ENCODE measurements at regions not wholly inside any gene's neighbourhood (a gene's known extent, or its start where the extent isn't known, plus 50 kb on each side); places are given as distances from the start of the nearest gene placed in this dataset.

- H3K9me3 ChIP-seq (replicated peaks in 1 of 2; ENCODE audit: control insufficient read depth in 2 of 2, insufficient read depth in 1 of 2, low read depth in 1 of 2, low read length in 2 of 2) = no peaks in the 10 kb centered on the region
- WGBS, 2 donors (ENCODE audit: extremely low coverage in 2 of 2, insufficient read length in 2 of 2, insufficient replicate concordance in 1 of 2) = no CpG with 5 or more reads among the region's 4 CpGs
- H3K14ac ChIP-seq (ENCODE audit: low read length) = no peak overlapping the region
Observed at GRCh38 chr14:97544571-97544970, 747.4 kb downstream of the VRK1 start.

GRCh38 chr14:97546491-97547230 is 749.5 kb downstream of the VRK1 start:
- Histone ChIP-seq H3K9ac (ENCODE audit: low read depth, low read length, poor library complexity) (no peak overlapping the region), H3K18ac (ENCODE audit: low read length) (no peak overlapping the region), H3K79me1 (ENCODE audit: low read depth, low read length) (no peaks in the 10 kb centered on the region), H2BK120ac (ENCODE audit: low read depth, low read length) (no peak overlapping the region), H3K23ac (ENCODE audit: low read depth, low read length, poor library complexity) (no peak overlapping the region), H2BK15ac (ENCODE audit: low read length) (no peak overlapping the region), H2BK5ac (ENCODE audit: low read length) (no peak overlapping the region), H3K4me1 (ENCODE audit: control insufficient read depth in 2 of 2, insufficient read depth in 1 of 2, low read depth in 1 of 2, low read length in 2 of 2) (no peaks in the 10 kb centered on the region), H3K27ac (replicated peaks; ENCODE audit: low read length) (no peak overlapping the region), H2BK12ac (ENCODE audit: low read length) (no peak overlapping the region), H2AK5ac (ENCODE audit: low read depth, low read length) (no peak overlapping the region), H3K27me3 (ENCODE audit: control insufficient read depth in 3 of 3, insufficient read depth in 3 of 3, low read depth in 1 of 3, low read length in 3 of 3) (no peaks in the 10 kb centered on the region), H3K9me3 (replicated peaks in 1 of 2; ENCODE audit: control insufficient read depth in 2 of 2, insufficient read depth in 1 of 2, low read depth in 1 of 2, low read length in 2 of 2) (no peaks in the 10 kb centered on the region), H3K4ac (ENCODE audit: low read length) (no peak overlapping the region), H3K14ac (ENCODE audit: low read length) (no peak overlapping the region), H2AFZ (ENCODE audit: low read length) (no peak overlapping the region), H4K8ac (ENCODE audit: low read depth, low read length) (no peak overlapping the region), H3K4me2 (ENCODE audit: insufficient read depth, low read length, poor library complexity, severe bottlenecking) (no peak overlapping the region), H3K4me3 (ENCODE audit: low read length in 2 of 2) (no peak overlapping the region), H4K91ac (ENCODE audit: low read depth, low read length, poor library complexity) (no peak overlapping the region), H3K36me3 (replicated peaks in 1 of 2; ENCODE audit: control insufficient read depth in 2 of 2, insufficient read depth in 2 of 2, low read length in 2 of 2) (no peaks in the 10 kb centered on the region)
- no peak for DNase-seq (ENCODE audit: low spot score)
- WGBS, 2 donors (ENCODE audit: extremely low coverage in 2 of 2, insufficient read length in 2 of 2, insufficient replicate concordance in 1 of 2) = no CpG with 5 or more reads among the region's 20 CpGs

More at GRCh38 chr14:97544571-97544970, 747.4 kb downstream of the VRK1 start:
- no peak overlapping the region for H2BK12ac ChIP-seq (ENCODE audit: low read length)
- no peaks in the 10 kb centered on the region for H3K27me3 ChIP-seq (ENCODE audit: control insufficient read depth in 3 of 3, insufficient read depth in 3 of 3, low read depth in 1 of 3, low read length in 3 of 3)
- H3K9ac ChIP-seq (ENCODE audit: low read depth, low read length, poor library complexity) = no peak overlapping the region
- H2BK120ac ChIP-seq (ENCODE audit: low read depth, low read length) = no peak overlapping the region
- H2AFZ ChIP-seq (ENCODE audit: low read length) = no peak overlapping the region
- H2BK15ac ChIP-seq (ENCODE audit: low read length) = no peak overlapping the region
- no peaks in the 10 kb centered on the region for H3K36me3 ChIP-seq (replicated peaks in 1 of 2; ENCODE audit: control insufficient read depth in 2 of 2, insufficient read depth in 2 of 2, low read length in 2 of 2)
- H3K79me1 ChIP-seq (ENCODE audit: low read depth, low read length) = no peaks in the 10 kb centered on the region
- no peak overlapping the region for H3K4me2 ChIP-seq (ENCODE audit: insufficient read depth, low read length, poor library complexity, severe bottlenecking)
- no peak overlapping the region for H3K18ac ChIP-seq (ENCODE audit: low read length)
- H4K8ac ChIP-seq (ENCODE audit: low read depth, low read length) = no peak overlapping the region
- H3K23ac ChIP-seq (ENCODE audit: low read depth, low read length, poor library complexity) = no peak overlapping the region
- no peaks in the 10 kb centered on the region for H3K4me1 ChIP-seq (ENCODE audit: control insufficient read depth in 2 of 2, insufficient read depth in 1 of 2, low read depth in 1 of 2, low read length in 2 of 2)
- no peak overlapping the region for H4K91ac ChIP-seq (ENCODE audit: low read depth, low read length, poor library complexity)
- no peak overlapping the region for H2BK5ac ChIP-seq (ENCODE audit: low read length)
- no peak overlapping the region for H3K4ac ChIP-seq (ENCODE audit: low read length)
- no peak overlapping the region for H3K4me3 ChIP-seq (ENCODE audit: low read length in 2 of 2)
- H2AK5ac ChIP-seq (ENCODE audit: low read depth, low read length) = no peak overlapping the region
- no peak overlapping the region for H3K27ac ChIP-seq (replicated peaks; ENCODE audit: low read length)
- DNase-seq (ENCODE audit: low spot score) = no peak

- Histone ChIP-seq H4K91ac (ENCODE audit: low read depth, low read length, poor library complexity) (no peak overlapping the region), H3K14ac (ENCODE audit: low read length) (no peak overlapping the region), H3K9ac (ENCODE audit: low read depth, low read length, poor library complexity) (no peak overlapping the region), H3K9me3 (replicated peaks in 1 of 2; ENCODE audit: control insufficient read depth in 2 of 2, insufficient read depth in 1 of 2, low read depth in 1 of 2, low read length in 2 of 2) (no peaks in the 10 kb centered on the region), H3K23ac (ENCODE audit: low read depth, low read length, poor library complexity) (no peak overlapping the region), H3K4me2 (ENCODE audit: insufficient read depth, low read length, poor library complexity, severe bottlenecking) (no peak overlapping the region), H3K79me1 (ENCODE audit: low read depth, low read length) (no peaks in the 10 kb centered on the region), H2AFZ (ENCODE audit: low read length) (no peak overlapping the region), H2BK120ac (ENCODE audit: low read depth, low read length) (no peak overlapping the region), H2BK15ac (ENCODE audit: low read length) (no peak overlapping the region), H4K8ac (ENCODE audit: low read depth, low read length) (no peak overlapping the region), H3K4ac (ENCODE audit: low read length) (no peak overlapping the region), H3K18ac (ENCODE audit: low read length) (no peak overlapping the region), H3K36me3 (replicated peaks in 1 of 2; ENCODE audit: control insufficient read depth in 2 of 2, insufficient read depth in 2 of 2, low read length in 2 of 2) (no peaks in the 10 kb centered on the region), H3K27me3 (ENCODE audit: control insufficient read depth in 3 of 3, insufficient read depth in 3 of 3, low read depth in 1 of 3, low read length in 3 of 3) (no peaks in the 10 kb centered on the region), H3K4me1 (ENCODE audit: control insufficient read depth in 2 of 2, insufficient read depth in 1 of 2, low read depth in 1 of 2, low read length in 2 of 2) (no peaks in the 10 kb centered on the region), H3K4me3 (ENCODE audit: low read length in 2 of 2) (no peak overlapping the region), H2BK12ac (ENCODE audit: low read length) (no peak overlapping the region), H2AK5ac (ENCODE audit: low read depth, low read length) (no peak overlapping the region), H2BK5ac (ENCODE audit: low read length) (no peak overlapping the region), H3K27ac (replicated peaks; ENCODE audit: low read length) (no peak overlapping the region)
- no CpG with 5 or more reads among the region's 3 CpGs for WGBS, 2 donors (ENCODE audit: extremely low coverage in 2 of 2, insufficient read length in 2 of 2, insufficient replicate concordance in 1 of 2)
- DNase-seq (ENCODE audit: low spot score) = no peak
Observed at GRCh38 chr14:97550463-97550862, 753.3 kb downstream of the VRK1 start.

GRCh38 chr14:97554597-97554996 is 757.4 kb downstream of the VRK1 start:
- no peak overlapping the region for H2BK5ac ChIP-seq (ENCODE audit: low read length)
- H3K14ac ChIP-seq (ENCODE audit: low read length) = no peak overlapping the region
- no peak overlapping the region for H2BK15ac ChIP-seq (ENCODE audit: low read length)
- H2BK120ac ChIP-seq (ENCODE audit: low read depth, low read length) = no peak overlapping the region
- no peak overlapping the region for H3K4me3 ChIP-seq (ENCODE audit: low read length in 2 of 2)
- no peak overlapping the region for H4K8ac ChIP-seq (ENCODE audit: low read depth, low read length)
- H3K18ac ChIP-seq (ENCODE audit: low read length) = no peak overlapping the region
- no peaks in the 10 kb centered on the region for H3K79me1 ChIP-seq (ENCODE audit: low read depth, low read length)
- no peak overlapping the region for H3K27ac ChIP-seq (replicated peaks; ENCODE audit: low read length)
- no peak overlapping the region for H2AFZ ChIP-seq (ENCODE audit: low read length)
- no peak overlapping the region for H4K91ac ChIP-seq (ENCODE audit: low read depth, low read length, poor library complexity)
- no peak overlapping the region for H3K23ac ChIP-seq (ENCODE audit: low read depth, low read length, poor library complexity)
- H3K27me3 ChIP-seq (ENCODE audit: control insufficient read depth in 3 of 3, insufficient read depth in 3 of 3, low read depth in 1 of 3, low read length in 3 of 3) = no peaks in the 10 kb centered on the region
- no peak overlapping the region for H3K4me2 ChIP-seq (ENCODE audit: insufficient read depth, low read length, poor library complexity, severe bottlenecking)
- no peak overlapping the region for H3K4ac ChIP-seq (ENCODE audit: low read length)
- no peaks in the 10 kb centered on the region for H3K4me1 ChIP-seq (ENCODE audit: control insufficient read depth in 2 of 2, insufficient read depth in 1 of 2, low read depth in 1 of 2, low read length in 2 of 2)
- H3K36me3 ChIP-seq (replicated peaks in 1 of 2; ENCODE audit: control insufficient read depth in 2 of 2, insufficient read depth in 2 of 2, low read length in 2 of 2) = no peaks in the 10 kb centered on the region
- no peak overlapping the region for H2BK12ac ChIP-seq (ENCODE audit: low read length)
- no peak for DNase-seq (ENCODE audit: low spot score)
- no peak overlapping the region for H3K9ac ChIP-seq (ENCODE audit: low read depth, low read length, poor library complexity)
- H3K9me3 ChIP-seq (replicated peaks in 1 of 2; ENCODE audit: control insufficient read depth in 2 of 2, insufficient read depth in 1 of 2, low read depth in 1 of 2, low read length in 2 of 2) = no peaks in the 10 kb centered on the region
- no CpG with 5 or more reads among the region's 4 CpGs for WGBS, 2 donors (ENCODE audit: extremely low coverage in 2 of 2, insufficient read length in 2 of 2, insufficient replicate concordance in 1 of 2)
- H2AK5ac ChIP-seq (ENCODE audit: low read depth, low read length) = no peak overlapping the region
